ENCODE measurements at regions not wholly inside any gene's neighbourhood (a gene's known extent, or its start where the extent isn't known, plus 50 kb on each side); places are given as distances from the start of the nearest gene placed in this dataset.

GRCh38 chr2:120830096-120830830, 94.6 kb downstream of the GLI2 start:
- no TSS peak for BruUV-seq (replicated peaks)
- no peaks in the 10 kb centered on the region for H3K36me3 ChIP-seq (ENCODE audit: control insufficient read depth in 2 of 2, extremely low read depth in 1 of 2, insufficient read depth in 2 of 2, low read length in 2 of 2)
- TF ChIP-seq MAX (IDR thresholded peaks at IDR 0.05; ENCODE audit: insufficient read depth, insufficient read length) = no peak
- TF ChIP-seq CTCF (IDR thresholded peaks at IDR 0.05; ENCODE audit: extremely low read depth in 1 of 2, insufficient read depth in 1 of 2, low read depth in 1 of 2, low read length in 2 of 2) = no peak
- no peak for TF ChIP-seq JUN (IDR thresholded peaks at IDR 0.05; ENCODE audit: borderline replicate concordance, insufficient read depth, insufficient read length, low read depth)
- TF ChIP-seq MYC (IDR thresholded peaks at IDR 0.05; ENCODE audit: low read depth, low read length) = no peak
- no peak for TF ChIP-seq POLR2A (IDR thresholded peaks at IDR 0.05; ENCODE audit: low read depth, low read length)
- TF ChIP-seq POLR2AphosphoS5 (IDR thresholded peaks at IDR 0.05; ENCODE audit: insufficient read depth, low read depth, low read length) = no peak
- TF ChIP-seq GATA2 (IDR thresholded peaks at IDR 0.05; ENCODE audit: insufficient read depth, insufficient read length, low read depth, low read length) = no peak
- TF ChIP-seq EZH2 (IDR thresholded peaks at IDR 0.05; ENCODE audit: borderline replicate concordance, low read depth, low read length, severe bottlenecking) = no peak
- POLR2A ChIA-PET = no interaction called here
- no peak overlapping the region for H3K4me3 ChIP-seq (replicated peaks in 1 of 3; ENCODE audit: insufficient read depth in 1 of 3, low read depth in 1 of 3, low read length in 3 of 3)
- H4K20me1 ChIP-seq (replicated peaks; ENCODE audit: control insufficient read depth, extremely low read depth, insufficient read depth, low read length) = no peaks in the 10 kb centered on the region
- H3K9ac ChIP-seq (replicated peaks; ENCODE audit: extremely low read depth, insufficient read depth, low read length) = no peak overlapping the region
- CTCF ChIA-PET = no interaction called here
- no peak for FAIRE-seq
- H3K79me2 ChIP-seq (ENCODE audit: control insufficient read depth, insufficient read depth, low read length) = no peaks in the 10 kb centered on the region
- H3K4me2 ChIP-seq (ENCODE audit: insufficient read depth, low read length) = no peak overlapping the region
- no peak overlapping the region for H2AFZ ChIP-seq (ENCODE audit: low read depth, low read length)
- H3K9me1 ChIP-seq (replicated peaks; ENCODE audit: control insufficient read depth, extremely low read depth, insufficient read depth, low read length) = no peaks in the 10 kb centered on the region
- intact Hi-C loops (cut with micrococcal nuclease) = no loop called here
- no peak overlapping the region for H3K27ac ChIP-seq (ENCODE audit: insufficient read depth, low read depth, low read length)
- no peaks in the 10 kb centered on the region for H3K27me3 ChIP-seq (ENCODE audit: control insufficient read depth in 2 of 2, insufficient read depth in 2 of 2, low read length in 2 of 2)
- dilution Hi-C loops (cut with MboI; ENCODE audit: extremely low pct_ligation_motif_present, low sequenced_read_pairs) = no loop called here
- DNase-seq (ENCODE audit: low read depth, low spot score) = no peak
- no peaks in the 10 kb centered on the region for H3K4me1 ChIP-seq (ENCODE audit: control insufficient read depth, extremely low read depth, insufficient read depth, low read length)
- H3K9me3 ChIP-seq (replicated peaks; ENCODE audit: control insufficient read depth, insufficient read depth, low read length) = no peaks in the 10 kb centered on the region
